ENCODE measurements at regions not wholly inside any gene's neighbourhood (a gene's known extent, or its start where the extent isn't known, plus 50 kb on each side); places are given as distances from the start of the nearest gene placed in this dataset.

GRCh38 chr6:170176898-170177771 is 113.7 kb downstream of the DLL1 start:
- H3K36me3 Mint-ChIP-seq = no peaks in the 10 kb centered on the region

DNA sequence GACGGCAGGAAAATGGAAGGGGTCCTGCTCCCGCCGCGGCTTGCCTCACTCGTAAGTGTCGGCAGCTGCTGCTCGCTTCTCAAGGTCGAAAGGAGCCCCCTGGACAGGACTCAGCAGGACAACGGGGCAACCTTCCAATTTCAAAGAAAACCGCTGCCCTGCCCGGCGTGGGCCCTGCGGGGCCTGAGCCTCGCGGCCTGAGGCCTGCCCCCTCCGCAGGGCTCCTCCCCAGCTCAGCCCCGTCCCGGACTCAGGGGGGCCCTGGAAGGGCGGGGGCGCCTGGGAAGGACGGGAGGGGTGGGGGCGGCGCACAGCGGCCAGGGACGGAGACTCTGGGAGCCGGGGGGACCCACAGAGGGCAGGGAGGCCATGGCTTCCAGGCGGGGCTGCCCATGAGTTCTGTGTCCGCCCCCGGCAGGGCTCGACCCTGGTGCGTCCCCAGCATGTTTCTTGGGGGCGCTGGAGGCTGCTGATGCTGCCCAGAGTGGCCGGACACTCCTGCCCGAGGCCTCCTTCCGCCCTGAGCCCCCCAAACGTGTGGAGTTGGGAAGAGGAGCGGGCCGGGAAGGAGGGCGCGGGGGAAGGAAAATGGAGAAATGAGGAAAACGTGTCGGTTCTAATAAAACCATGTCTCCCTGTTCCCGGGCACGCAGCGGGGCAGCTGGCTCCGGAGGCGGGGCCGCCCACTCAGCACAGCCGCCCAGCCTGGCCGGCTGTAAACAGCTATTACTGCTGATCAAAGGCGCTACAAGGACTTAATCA is 114.6 kb downstream of the DLL1 start:
- no peak overlapping the region for H3K4me3 Mint-ChIP-seq
- no peaks in the 10 kb centered on the region for H3K27me3 Mint-ChIP-seq
- DNase-seq (no peak), ATAC-seq (ENCODE audit: low read depth in 2 of 2) (no peak)
- no peaks in the 10 kb centered on the region for H3K9me3 ChIP-seq (ENCODE audit: control insufficient read depth in 2 of 2, low read length in 2 of 2)
- no peaks in the 10 kb centered on the region for H3K36me3 Mint-ChIP-seq
- no peak overlapping the region for H3K4me3 ChIP-seq (ENCODE audit: low read depth, low read length)
- no peak overlapping the region for H3K27ac ChIP-seq (ENCODE audit: insufficient read depth, low read length, poor library complexity, severe bottlenecking)
- no peak overlapping the region for H3K27ac Mint-ChIP-seq
- no peaks in the 10 kb centered on the region for H3K36me3 ChIP-seq (ENCODE audit: control insufficient read depth, insufficient read depth, low read length)
- H3K4me1 Mint-ChIP-seq = no peaks in the 10 kb centered on the region
- peaks cover 0 to 5% (median 0%) of the 10 kb centered on the region in 7 donors for H3K9me3 Mint-ChIP-seq
- H3K27me3 ChIP-seq (ENCODE audit: control insufficient read depth, insufficient read depth, low read length) = no peaks in the 10 kb centered on the region
- no peaks in the 10 kb centered on the region for H3K4me1 ChIP-seq (ENCODE audit: control insufficient read depth, insufficient read depth, low read length, poor library complexity, severe bottlenecking)

More at GRCh38 chr6:170176898-170177771, 113.7 kb downstream of the DLL1 start:
- no peak overlapping the region for H3K27ac Mint-ChIP-seq
- peak in 1 of 3 donors; percentile 28 for DNase-seq
- ATAC-seq (ENCODE audit: low read depth in 2 of 2) = no peak
- Histone ChIP-seq H3K4me1 (ENCODE audit: control insufficient read depth, insufficient read depth, low read length, poor library complexity, severe bottlenecking) (no peaks in the 10 kb centered on the region), H3K36me3 (ENCODE audit: control insufficient read depth, insufficient read depth, low read length) (no peaks in the 10 kb centered on the region), H3K27me3 (ENCODE audit: control insufficient read depth, insufficient read depth, low read length) (no peaks in the 10 kb centered on the region), H3K9me3 (ENCODE audit: control insufficient read depth in 2 of 2, low read length in 2 of 2) (no peaks in the 10 kb centered on the region), H3K27ac (ENCODE audit: insufficient read depth, low read length, poor library complexity, severe bottlenecking) (no peak overlapping the region), H3K4me3 (ENCODE audit: low read depth, low read length) (no peak overlapping the region)
- H3K27me3 Mint-ChIP-seq = no peaks in the 10 kb centered on the region
- peak overlapping the region in 2 of 4 donors; percentile 56 to 86 for H3K4me3 Mint-ChIP-seq
- H3K9me3 Mint-ChIP-seq = peaks cover 0 to 5% (median 0%) of the 10 kb centered on the region in 7 donors
- no peaks in the 10 kb centered on the region for H3K4me1 Mint-ChIP-seq

- no peaks in the 10 kb centered on the region for H3K36me3 Mint-ChIP-seq
- no peak overlapping the region for H3K4me3 ChIP-seq (ENCODE audit: low read depth, low read length)
Measured at GRCh38 chr6:170175644-170176135, 115.2 kb downstream of the DLL1 start.

DNA sequence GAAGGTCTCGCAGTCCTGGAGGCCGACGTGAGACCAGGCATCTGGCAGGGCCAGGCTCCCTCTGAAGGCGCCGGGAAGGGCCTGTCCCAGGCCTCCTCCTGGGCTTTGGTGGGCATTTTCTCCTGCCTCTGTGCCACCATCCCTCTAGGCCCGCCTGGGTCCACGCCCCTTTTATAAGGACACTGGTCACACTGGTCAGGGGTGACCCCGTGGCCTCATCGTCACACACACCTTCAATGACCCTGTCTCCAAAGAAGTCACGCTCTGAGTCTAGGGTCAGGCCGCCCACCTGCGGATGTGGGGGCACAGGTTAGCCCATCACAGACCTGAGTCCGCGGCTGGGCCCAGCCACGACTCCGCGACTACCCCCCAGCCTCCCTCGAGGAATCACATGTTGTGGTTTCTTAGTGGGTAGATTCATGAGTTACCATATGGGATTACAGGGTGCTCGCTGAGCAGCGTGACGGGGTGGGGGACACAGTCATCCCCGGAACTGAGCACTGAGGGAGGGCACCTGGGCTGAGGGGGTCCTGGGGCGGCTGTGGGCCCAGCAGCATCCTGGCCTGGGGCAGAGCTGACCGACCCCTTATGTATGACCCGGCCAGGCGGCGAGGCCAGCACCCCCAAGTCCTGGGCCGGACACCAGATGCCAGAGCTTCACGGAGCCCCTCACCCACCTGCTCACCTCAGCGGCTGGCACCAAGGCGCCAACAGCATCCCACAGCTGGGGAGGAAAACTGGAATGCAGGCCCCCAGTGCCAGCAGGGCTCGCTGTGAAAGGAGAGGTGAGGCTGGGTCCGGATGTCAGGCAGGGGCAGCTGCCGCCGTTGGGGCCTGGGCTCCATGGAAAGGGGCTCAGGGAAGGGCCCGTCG is 115.9 kb downstream of the DLL1 start:
- H3K27ac ChIP-seq (ENCODE audit: insufficient read depth, low read length, poor library complexity, severe bottlenecking) = no peak overlapping the region
- H3K9me3 Mint-ChIP-seq = peaks cover 0 to 7% (median 0%) of the 10 kb centered on the region in 7 donors
- no peak overlapping the region for H3K4me3 ChIP-seq (ENCODE audit: low read depth, low read length)
- no peaks in the 10 kb centered on the region for H3K27me3 Mint-ChIP-seq
- ATAC-seq (ENCODE audit: low read depth in 2 of 2) (no peak), DNase-seq (no peak)
- no peaks in the 10 kb centered on the region for H3K36me3 Mint-ChIP-seq
- no peaks in the 10 kb centered on the region for H3K27me3 ChIP-seq (ENCODE audit: control insufficient read depth, insufficient read depth, low read length)
- no peaks in the 10 kb centered on the region for H3K4me1 ChIP-seq (ENCODE audit: control insufficient read depth, insufficient read depth, low read length, poor library complexity, severe bottlenecking)
- peak overlapping the region in 1 of 4 donors; percentile 21 for H3K4me3 Mint-ChIP-seq
- H3K36me3 ChIP-seq (ENCODE audit: control insufficient read depth, insufficient read depth, low read length) = no peaks in the 10 kb centered on the region
- no peaks in the 10 kb centered on the region for H3K4me1 Mint-ChIP-seq
- no peaks in the 10 kb centered on the region for H3K9me3 ChIP-seq (ENCODE audit: control insufficient read depth in 2 of 2, low read length in 2 of 2)
- H3K27ac Mint-ChIP-seq = no peak overlapping the region

More at GRCh38 chr6:170175644-170176135, 115.2 kb downstream of the DLL1 start:
- ATAC-seq (ENCODE audit: low read depth in 2 of 2) (no peak), DNase-seq (no peak)
- H3K36me3 ChIP-seq (ENCODE audit: control insufficient read depth, insufficient read depth, low read length) = no peaks in the 10 kb centered on the region
- Mint-ChIP-seq H3K4me3 (no peak overlapping the region), H3K4me1 (no peaks in the 10 kb centered on the region), H3K27me3 (no peaks in the 10 kb centered on the region), H3K9me3 (peaks cover 0 to 7% (median 0%) of the 10 kb centered on the region in 7 donors), H3K27ac (no peak overlapping the region)
- no peak overlapping the region for H3K27ac ChIP-seq (ENCODE audit: insufficient read depth, low read length, poor library complexity, severe bottlenecking)
- no peaks in the 10 kb centered on the region for H3K9me3 ChIP-seq (ENCODE audit: control insufficient read depth in 2 of 2, low read length in 2 of 2)
- H3K4me1 ChIP-seq (ENCODE audit: control insufficient read depth, insufficient read depth, low read length, poor library complexity, severe bottlenecking) = no peaks in the 10 kb centered on the region
- no peaks in the 10 kb centered on the region for H3K27me3 ChIP-seq (ENCODE audit: control insufficient read depth, insufficient read depth, low read length)

- no peak overlapping the region for H3K4me3 Mint-ChIP-seq
- Histone ChIP-seq H3K4me3 (ENCODE audit: low read depth, low read length) (no peak overlapping the region), H3K36me3 (ENCODE audit: control insufficient read depth, insufficient read depth, low read length) (no peaks in the 10 kb centered on the region), H3K27me3 (ENCODE audit: control insufficient read depth, insufficient read depth, low read length) (no peaks in the 10 kb centered on the region), H3K9me3 (ENCODE audit: control insufficient read depth in 2 of 2, low read length in 2 of 2) (no peaks in the 10 kb centered on the region), H3K27ac (ENCODE audit: insufficient read depth, low read length, poor library complexity, severe bottlenecking) (no peak overlapping the region), H3K4me1 (ENCODE audit: control insufficient read depth, insufficient read depth, low read length, poor library complexity, severe bottlenecking) (no peaks in the 10 kb centered on the region)
- H3K4me1 Mint-ChIP-seq = no peaks in the 10 kb centered on the region
- ATAC-seq (ENCODE audit: low read depth in 2 of 2) (no peak), DNase-seq (no peak)
- H3K27ac Mint-ChIP-seq = no peak overlapping the region
- no peaks in the 10 kb centered on the region for H3K36me3 Mint-ChIP-seq
- H3K27me3 Mint-ChIP-seq = no peaks in the 10 kb centered on the region
- peaks cover 0 to 7% (median 0%) of the 10 kb centered on the region in 7 donors for H3K9me3 Mint-ChIP-seq
Measured at GRCh38 chr6:170174124-170174770, 116.6 kb downstream of the DLL1 start.

DNA sequence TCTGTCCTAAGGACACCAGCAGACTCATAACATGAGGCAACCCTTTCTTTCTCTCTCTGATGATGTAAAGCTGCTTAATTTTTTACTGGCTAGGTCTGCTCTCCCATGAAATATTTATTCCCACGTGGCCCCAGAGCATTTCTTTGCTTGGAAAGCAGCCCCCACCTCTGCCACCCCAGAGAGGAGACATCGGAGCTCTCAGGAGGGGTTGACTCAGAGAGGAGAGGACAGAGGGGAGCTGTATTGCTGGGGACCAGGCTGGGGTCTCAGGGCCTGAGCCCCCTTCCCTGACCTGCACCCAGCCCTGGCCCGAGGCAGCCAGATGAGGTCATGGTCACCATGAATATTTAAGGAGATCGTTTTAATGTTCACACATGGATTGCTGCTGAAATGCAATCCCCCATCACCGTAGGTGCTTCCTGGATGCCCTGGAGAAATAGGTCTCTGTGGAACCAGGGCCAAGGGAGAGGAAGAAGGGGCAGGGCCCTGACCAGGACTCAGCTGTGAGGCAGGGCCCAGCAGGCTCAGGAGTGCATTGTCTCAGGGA is 117.5 kb downstream of the DLL1 start:
- no peaks in the 10 kb centered on the region for H3K36me3 ChIP-seq (ENCODE audit: control insufficient read depth, insufficient read depth, low read length)
- Mint-ChIP-seq H3K27me3 (no peaks in the 10 kb centered on the region), H3K36me3 (no peaks in the 10 kb centered on the region), H3K27ac (no peak overlapping the region), H3K4me3 (no peak overlapping the region), H3K9me3 (peaks cover 0 to 9% (median 0%) of the 10 kb centered on the region in 7 donors), H3K4me1 (no peaks in the 10 kb centered on the region)
- DNase-seq = no peak
- H3K27ac ChIP-seq (ENCODE audit: insufficient read depth, low read length, poor library complexity, severe bottlenecking) = no peak overlapping the region
- ATAC-seq (ENCODE audit: low read depth in 2 of 2) = no peak
- H3K4me3 ChIP-seq (ENCODE audit: low read depth, low read length) = no peak overlapping the region
- H3K27me3 ChIP-seq (ENCODE audit: control insufficient read depth, insufficient read depth, low read length) = no peaks in the 10 kb centered on the region
- no peaks in the 10 kb centered on the region for H3K9me3 ChIP-seq (ENCODE audit: control insufficient read depth in 2 of 2, low read length in 2 of 2)
- H3K4me1 ChIP-seq (ENCODE audit: control insufficient read depth, insufficient read depth, low read length, poor library complexity, severe bottlenecking) = no peaks in the 10 kb centered on the region
